Right lobe of liver (tissue), 6 donors: ENCODE measurements at regions not wholly inside any gene's neighbourhood (a gene's known extent, or its start where the extent isn't known, plus 50 kb on each side); places are given as distances from the start of the nearest gene placed in this dataset.

ENCODE experiments used
- ATAC-seq, 4 donors: fragments of 200-7000 bp; cut with Tn5 transposase; one replicate each; pipeline ENCODE4 v1.9.1; 2020; ENCODE audit warnings: mild to moderate bottlenecking in 4 of 4, moderate library complexity in 4 of 4
- DNase-seq, 3 donors: peaks; one replicate each; pipeline ENCODE4 v3.0.0-alpha.2; 2020
- H3K27ac ChIP-seq, 3 donors: fragments of 200-600 bp; one replicate each; pipeline ENCODE4 v1.8.0; 2022
- H3K27me3 ChIP-seq, 2 donors: fragments of 200-600 bp; one replicate each; pipeline ENCODE4 v1.8.0; 2022
- H3K36me3 ChIP-seq, 4 donors: fragments of 200-600 bp; sonication (generic) in 1 of 4; one replicate each; pipeline versions ENCODE4 v1.5.1 to v1.8.0; 2017 to 2022; ENCODE audit warnings: control low read depth in 1 of 4
- H3K4me1 ChIP-seq, 4 donors: fragments of 200-600 bp; sonication (generic) in 1 of 4; one replicate each; pipeline versions ENCODE4 v1.5.1 to v1.8.0; 2017 to 2022; ENCODE audit warnings: control low read depth in 1 of 4
- H3K4me3 ChIP-seq, 3 donors: fragments of 200-600 bp; one replicate each; pipeline ENCODE4 v1.8.0; 2022
- H3K9me3 ChIP-seq, 4 donors: fragments of 200-600 bp; sonication (generic) in 1 of 4; one replicate each; pipeline versions ENCODE4 v1.5.1 to v1.8.0; 2017 to 2022; ENCODE audit warnings: control low read depth in 1 of 4
- POLR2A ChIP-seq: fragments of 450-650 bp; IDR thresholded peaks from one replicate; pipeline ENCODE4 v1.6.1; 2017; ENCODE audit warnings: antibody characterized with exemption, mild to moderate bottlenecking
- WGBS: methylation state at CpG from one replicate; pipeline ENCODE4 v1.1.6; 2018; ENCODE audit warnings: low coverage, low lambda C conversion rate; ENCODE audit not compliant: insufficient coverage; ENCODE audit errors: missing lambda C conversion rate; 5-methylcytosine and 5-hydroxymethylcytosine counted together
- intact Hi-C, 2 donors: fragments of 100-400 bp; cut with DNase I; formaldehyde crosslinking; loops; one replicate each; pipeline versions ENCODE4 v1.11.2 to v1.14.1; 2022
- TF ChIP-seq, protein P1 (sequence below), 4 donors: fragments of 200-600 bp in 3 of 4; fragments of 450-650 bp in 1 of 4; IDR thresholded peaks; one replicate each; pipeline versions ENCODE4 v1.5.1 to v1.8.0; 2016 to 2022; ENCODE audit warnings: antibody characterized with exemption in 4 of 4, mild to moderate bottlenecking in 2 of 4
- donor health status: DM: no; HTN: yes; CAD: no.
- donor health status: DM: no; HTN: no; CAD: no.
- donor health status: DM: no; HTN: no; CAD: no.
- donor health status: DM: no; HTN: yes; CAD: no.
- donor health status: DM: no; HTN: yes; CAD: no.

DNA sequence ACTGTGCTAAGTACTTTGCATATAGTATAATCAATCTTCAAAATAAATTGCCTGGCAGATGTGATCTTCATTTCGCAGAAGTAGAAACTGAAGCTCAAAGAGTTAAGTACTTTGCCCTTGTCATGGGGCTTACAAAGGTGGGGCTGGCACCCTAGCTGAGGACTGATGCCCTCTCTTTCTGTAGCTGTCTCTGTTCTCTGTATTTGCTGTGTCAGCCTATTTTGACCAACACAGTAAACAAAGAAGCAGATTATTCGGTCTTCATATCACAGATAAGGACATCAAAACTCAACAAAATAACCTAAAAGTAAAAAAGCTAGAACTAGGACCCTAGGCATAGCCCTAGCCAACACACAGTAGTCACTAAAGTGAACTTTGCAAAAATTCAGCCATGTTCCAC is 570.5 kb upstream of the TENM3 start:
- H3K4me3 ChIP-seq = no peak overlapping the region
- no peak for DNase-seq
- intact Hi-C loops = no loop called here
- H3K9me3 ChIP-seq = no peaks in the 10 kb centered on the region
- no peaks in the 10 kb centered on the region for H3K36me3 ChIP-seq
- ATAC-seq = no peak
- H3K27me3 ChIP-seq = no peaks in the 10 kb centered on the region
- TF ChIP-seq, protein P1, sequence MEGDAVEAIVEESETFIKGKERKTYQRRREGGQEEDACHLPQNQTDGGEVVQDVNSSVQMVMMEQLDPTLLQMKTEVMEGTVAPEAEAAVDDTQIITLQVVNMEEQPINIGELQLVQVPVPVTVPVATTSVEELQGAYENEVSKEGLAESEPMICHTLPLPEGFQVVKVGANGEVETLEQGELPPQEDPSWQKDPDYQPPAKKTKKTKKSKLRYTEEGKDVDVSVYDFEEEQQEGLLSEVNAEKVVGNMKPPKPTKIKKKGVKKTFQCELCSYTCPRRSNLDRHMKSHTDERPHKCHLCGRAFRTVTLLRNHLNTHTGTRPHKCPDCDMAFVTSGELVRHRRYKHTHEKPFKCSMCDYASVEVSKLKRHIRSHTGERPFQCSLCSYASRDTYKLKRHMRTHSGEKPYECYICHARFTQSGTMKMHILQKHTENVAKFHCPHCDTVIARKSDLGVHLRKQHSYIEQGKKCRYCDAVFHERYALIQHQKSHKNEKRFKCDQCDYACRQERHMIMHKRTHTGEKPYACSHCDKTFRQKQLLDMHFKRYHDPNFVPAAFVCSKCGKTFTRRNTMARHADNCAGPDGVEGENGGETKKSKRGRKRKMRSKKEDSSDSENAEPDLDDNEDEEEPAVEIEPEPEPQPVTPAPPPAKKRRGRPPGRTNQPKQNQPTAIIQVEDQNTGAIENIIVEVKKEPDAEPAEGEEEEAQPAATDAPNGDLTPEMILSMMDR (IDR thresholded peaks at IDR 0.05) = no peak
- TF ChIP-seq POLR2A = no peak
- no peaks in the 10 kb centered on the region for H3K4me1 ChIP-seq
- 51% methylated on average over 2 of the region's 2 CpGs for WGBS
- no peak overlapping the region for H3K27ac ChIP-seq

DNA sequence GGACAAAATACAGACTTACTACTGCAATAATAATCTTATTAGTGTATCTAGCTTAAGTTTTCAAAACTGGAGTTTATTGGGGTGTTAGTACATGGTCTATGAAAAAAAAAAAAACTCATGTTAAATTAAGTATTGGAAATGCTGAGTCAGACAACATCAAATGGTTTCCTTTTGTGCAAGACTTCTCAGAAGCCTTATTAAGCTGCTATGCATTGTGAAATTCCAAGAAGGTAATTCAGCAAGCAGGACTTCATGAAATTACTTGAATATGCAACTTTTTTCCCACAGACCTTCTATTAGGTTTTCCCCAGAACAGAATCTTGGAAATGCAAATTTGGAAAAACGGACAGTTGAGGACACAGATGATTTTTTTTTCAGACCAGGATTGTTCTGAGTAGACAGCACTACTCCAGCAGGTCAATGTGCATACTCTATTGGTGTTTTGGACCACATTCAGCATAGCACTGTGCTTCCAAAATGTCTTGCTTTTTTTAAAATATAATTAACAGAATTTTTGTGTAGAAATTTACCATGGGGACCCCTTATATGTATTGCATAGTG is 568.8 kb upstream of the TENM3 start:
- H3K9me3 ChIP-seq = no peaks in the 10 kb centered on the region
- 0% methylated on average over 1 of the region's 1 CpG for WGBS
- no peak overlapping the region for H3K4me3 ChIP-seq

DNA sequence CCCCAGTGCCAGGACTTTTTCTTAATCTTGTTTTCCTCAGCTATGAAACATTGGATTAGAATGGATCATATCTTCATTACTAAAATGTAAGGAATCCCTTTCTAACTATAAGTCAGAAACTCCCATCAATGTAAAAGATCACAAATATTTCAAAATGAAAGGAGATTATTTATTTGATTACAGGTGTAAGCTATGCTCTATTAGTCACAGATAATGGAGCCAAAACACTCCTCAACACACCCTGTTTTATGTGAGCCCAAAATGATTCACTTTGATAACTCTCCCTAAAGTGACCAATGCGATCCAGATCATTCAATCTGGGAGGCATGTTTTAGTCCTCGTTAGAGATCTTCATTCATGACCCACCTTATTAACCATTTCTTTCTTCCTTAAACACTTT is 566.7 kb upstream of the TENM3 start:
- no peak overlapping the region for H3K4me3 ChIP-seq
- no peak for DNase-seq
- no peaks in the 10 kb centered on the region for H3K36me3 ChIP-seq
- H3K27ac ChIP-seq = no peak overlapping the region
- no peaks in the 10 kb centered on the region for H3K27me3 ChIP-seq
- ATAC-seq = no peak
- TF ChIP-seq, protein P1 (IDR thresholded peaks at IDR 0.05) = no peak
- no peak for TF ChIP-seq POLR2A
- WGBS = 38% methylated on average over 2 of the region's 2 CpGs
- H3K4me1 ChIP-seq = no peaks in the 10 kb centered on the region
- no peaks in the 10 kb centered on the region for H3K9me3 ChIP-seq
- intact Hi-C loops = no loop called here

More for the DNA sequence above, 568.8 kb upstream of the TENM3 start:
- Histone ChIP-seq H3K27ac (no peak overlapping the region), H3K36me3 (no peaks in the 10 kb centered on the region), H3K4me1 (no peaks in the 10 kb centered on the region), H3K27me3 (no peaks in the 10 kb centered on the region)
- intact Hi-C loops = no loop called here
- ATAC-seq (no peak), DNase-seq (no peak)
- no peak for TF ChIP-seq POLR2A
- TF ChIP-seq, protein P1 (IDR thresholded peaks at IDR 0.05) = no peak

DNA sequence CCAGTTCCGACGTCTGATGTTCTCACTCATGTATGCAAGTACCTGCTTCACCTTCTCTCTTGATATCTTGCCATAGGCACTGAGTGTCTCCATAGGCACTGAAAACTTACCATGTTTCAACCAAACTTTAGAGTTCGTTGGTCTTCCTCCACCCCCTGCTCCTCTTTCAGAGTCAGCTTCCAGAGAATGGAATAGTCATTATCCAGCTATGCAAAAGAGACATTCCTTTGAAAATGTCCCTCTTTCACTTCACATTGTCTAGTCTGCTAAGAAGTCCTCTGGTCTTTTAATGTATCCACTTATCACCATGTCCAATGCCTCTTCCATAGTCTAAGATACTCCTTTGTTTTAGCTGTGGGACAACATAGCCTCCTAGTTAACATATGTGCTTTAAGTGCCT is 566.0 kb upstream of the TENM3 start:
- TF ChIP-seq, protein P1 (IDR thresholded peaks at IDR 0.05) = no peak
- no peak for TF ChIP-seq POLR2A
- no peak for ATAC-seq
- WGBS = 57% methylated on average over 3 of the region's 3 CpGs
- DNase-seq = no peak
- no peaks in the 10 kb centered on the region for H3K36me3 ChIP-seq
- no peak overlapping the region for H3K4me3 ChIP-seq
- H3K9me3 ChIP-seq = no peaks in the 10 kb centered on the region
- no peaks in the 10 kb centered on the region for H3K27me3 ChIP-seq
- H3K4me1 ChIP-seq = no peaks in the 10 kb centered on the region
- no peak overlapping the region for H3K27ac ChIP-seq
- intact Hi-C loops = no loop called here

DNA sequence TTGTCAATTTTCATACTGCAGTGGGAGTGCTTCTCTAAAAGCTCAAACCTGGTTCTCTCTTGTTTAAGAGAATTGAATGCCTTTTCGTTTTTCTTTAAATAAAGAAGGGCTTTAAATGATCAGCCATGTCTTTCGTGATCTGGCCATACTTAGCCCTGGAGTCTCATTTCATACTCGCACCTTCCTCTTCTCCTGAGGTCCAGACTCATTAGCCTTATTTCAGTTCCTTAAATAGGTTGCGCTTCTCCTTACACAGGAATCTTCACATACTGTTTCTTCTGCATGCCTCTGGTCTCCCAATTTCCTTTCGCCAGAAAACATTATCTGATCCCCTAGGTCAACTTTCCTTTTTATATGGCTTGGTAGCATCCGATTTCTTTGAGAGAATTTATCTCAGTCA is 565.6 kb upstream of the TENM3 start:
- no peak overlapping the region for H3K27ac ChIP-seq
- no peaks in the 10 kb centered on the region for H3K36me3 ChIP-seq
- TF ChIP-seq, protein P1 (IDR thresholded peaks at IDR 0.05) = no peak
- no peak for TF ChIP-seq POLR2A
- WGBS = 54% methylated on average over 6 of the region's 6 CpGs
- intact Hi-C loops = no loop called here
- H3K9me3 ChIP-seq = no peaks in the 10 kb centered on the region
- no peak for DNase-seq
- no peak overlapping the region for H3K4me3 ChIP-seq
- no peak for ATAC-seq
- no peaks in the 10 kb centered on the region for H3K4me1 ChIP-seq
- H3K27me3 ChIP-seq = no peaks in the 10 kb centered on the region
